ENCODE measurements at regions not wholly inside any gene's neighbourhood (a gene's known extent, or its start where the extent isn't known, plus 50 kb on each side); places are given as distances from the start of the nearest gene placed in this dataset.

DNA sequence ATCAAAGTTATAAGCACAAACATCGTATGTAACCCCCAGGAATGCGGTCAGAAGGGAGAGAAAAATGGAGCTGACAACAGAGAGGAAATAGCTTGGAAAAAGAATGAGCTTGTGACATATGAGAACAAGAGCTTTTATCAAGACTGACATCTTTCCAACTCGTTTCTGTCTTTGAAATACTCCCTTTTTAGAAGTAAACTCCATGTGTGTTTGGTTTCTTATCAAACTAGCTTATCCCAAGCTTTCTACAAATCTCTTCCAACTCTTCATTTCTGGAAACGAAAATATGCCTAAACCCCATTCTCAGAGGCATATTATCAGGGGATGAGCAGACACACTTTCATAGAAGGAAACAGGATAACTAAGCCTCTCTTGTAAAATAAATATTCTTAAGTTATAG is 235.4 kb downstream of the NAF1 start:
- DNase-seq (ENCODE audit: low read depth), result no peak
- no peak overlapping the region for H3K4me3 ChIP-seq (ENCODE audit: control insufficient read depth, low read depth, low read length)
- TF ChIP-seq CTCF (IDR thresholded peaks at IDR 0.05; ENCODE audit: control insufficient read depth, insufficient read depth, low read depth, low read length, missing control alignments), result no peak

DNA sequence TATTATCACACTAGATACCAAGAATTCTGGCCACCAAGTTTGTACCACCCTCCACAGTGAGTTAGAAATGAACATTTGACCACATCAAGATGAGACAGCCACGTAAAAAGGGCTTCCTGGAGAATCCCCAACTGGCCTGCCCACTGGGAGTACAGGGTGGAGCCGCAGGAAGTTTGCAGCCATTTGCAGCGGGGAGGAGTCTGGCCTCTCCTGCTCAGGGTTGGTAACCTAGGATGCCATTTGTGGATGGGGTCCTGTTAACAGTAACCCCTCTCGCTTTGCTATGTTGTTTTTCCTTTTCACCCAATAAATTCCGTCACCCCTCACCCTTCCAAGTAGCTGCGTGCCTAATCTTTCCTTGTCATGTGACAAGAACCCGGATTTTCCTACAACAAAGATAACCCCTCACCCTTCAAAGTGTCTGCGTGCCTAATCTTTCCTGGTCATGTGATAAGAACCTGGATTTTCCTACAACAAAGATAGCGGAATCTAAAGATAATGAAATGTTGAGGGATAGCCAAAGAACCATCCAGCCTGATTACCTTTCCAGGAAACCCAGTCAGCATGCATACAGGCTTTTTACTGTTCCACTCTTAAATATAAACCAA is 245.4 kb downstream of the NAF1 start:
- no peak overlapping the region for H3K4me3 ChIP-seq (ENCODE audit: control insufficient read depth, low read depth, low read length)
- DNase-seq (ENCODE audit: low read depth), result no peak
- TF ChIP-seq CTCF (IDR thresholded peaks at IDR 0.05; ENCODE audit: control insufficient read depth, insufficient read depth, low read depth, low read length, missing control alignments), result no peak

DNA sequence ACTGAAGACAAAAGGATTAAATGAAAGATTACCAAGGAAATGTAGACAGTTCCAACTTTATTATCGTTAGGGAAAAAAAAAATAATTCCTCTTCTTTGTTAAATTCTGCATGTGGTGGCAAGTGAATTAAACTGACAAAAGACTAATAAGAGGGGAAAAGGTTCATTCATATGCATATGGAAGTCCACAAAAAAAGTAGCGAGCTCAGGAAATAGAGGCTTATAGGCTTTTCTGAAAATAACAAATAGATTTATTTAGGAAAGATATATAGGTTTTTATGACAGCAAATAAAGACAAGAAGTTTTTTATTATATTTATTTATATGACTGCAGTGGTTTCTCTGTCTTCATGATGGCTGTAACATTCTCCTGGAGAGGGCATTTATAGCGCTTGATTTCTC is 246.0 kb downstream of the NAF1 start:
- no peak overlapping the region for H3K4me3 ChIP-seq (ENCODE audit: control insufficient read depth, low read depth, low read length)
- TF ChIP-seq CTCF (IDR thresholded peaks at IDR 0.05; ENCODE audit: control insufficient read depth, insufficient read depth, low read depth, low read length, missing control alignments), result no peak
- DNase-seq (ENCODE audit: low read depth), result no peak

- DNase-seq (ENCODE audit: low read depth), result no peak
- H3K4me3 ChIP-seq (ENCODE audit: control insufficient read depth, low read depth, low read length), result no peak overlapping the region
- no peak for TF ChIP-seq CTCF (IDR thresholded peaks at IDR 0.05; ENCODE audit: control insufficient read depth, insufficient read depth, low read depth, low read length, missing control alignments)
Measured at GRCh38 chr4:162912482-162912881, 254.2 kb downstream of the NAF1 start.

GRCh38 chr4:162911349-162911748 is 255.3 kb downstream of the NAF1 start:
- H3K4me3 ChIP-seq (ENCODE audit: control insufficient read depth, low read depth, low read length), result no peak overlapping the region
- TF ChIP-seq CTCF (IDR thresholded peaks at IDR 0.05; ENCODE audit: control insufficient read depth, insufficient read depth, low read depth, low read length, missing control alignments), result no peak
- DNase-seq (ENCODE audit: low read depth), result no peak

DNA sequence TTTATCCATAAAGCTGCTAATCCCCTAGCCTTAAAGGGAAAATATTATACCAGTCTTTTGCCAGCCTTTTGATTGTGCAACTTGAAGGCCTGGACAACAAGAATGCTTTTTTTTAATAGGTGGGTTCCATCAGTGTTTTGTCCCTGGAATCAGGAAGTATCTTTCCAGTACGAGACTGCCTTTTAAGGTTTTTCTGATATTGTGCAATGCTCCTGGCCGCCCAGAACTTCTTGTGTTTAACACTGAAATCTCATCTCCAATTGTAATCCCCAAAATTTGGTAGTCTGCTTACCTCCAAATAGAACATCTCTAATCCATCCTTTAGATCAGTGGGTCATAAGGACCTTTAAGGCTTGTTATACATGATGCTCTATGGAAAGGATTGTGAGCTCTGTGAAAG is 256.7 kb downstream of the NAF1 start:
- TF ChIP-seq CTCF (IDR thresholded peaks at IDR 0.05; ENCODE audit: control insufficient read depth, insufficient read depth, low read depth, low read length, missing control alignments), result no peak
- DNase-seq (ENCODE audit: low read depth), result no peak
- no peak overlapping the region for H3K4me3 ChIP-seq (ENCODE audit: control insufficient read depth, low read depth, low read length)

GRCh38 chr4:162894387-162894786 is 272.3 kb downstream of the NAF1 start:
- no peak for DNase-seq (ENCODE audit: low read depth)
- TF ChIP-seq CTCF (IDR thresholded peaks at IDR 0.05; ENCODE audit: control insufficient read depth, insufficient read depth, low read depth, low read length, missing control alignments), result no peak
- H3K4me3 ChIP-seq (ENCODE audit: control insufficient read depth, low read depth, low read length), result no peak overlapping the region
